ENCODE measurements at regions not wholly inside any gene's neighbourhood (a gene's known extent, or its start where the extent isn't known, plus 50 kb on each side); places are given as distances from the start of the nearest gene placed in this dataset.
"Not testable (repeated sequence)": the region's sequence is repeated elsewhere in the genome, so short reads cannot be mapped to it uniquely, and the experiment has no call there.

- FAIRE-seq (no peak), DNase-seq (ENCODE audit: insufficient read length, low spot score) (no peak)
Measured at GRCh38 chr4:63169836-63170235, 1239.4 kb downstream of the TECRL start.

- FAIRE-seq (no peak), DNase-seq (ENCODE audit: insufficient read length, low spot score) (no peak)
Measured at GRCh38 chr4:63155561-63155960, 1253.7 kb downstream of the TECRL start.

GRCh38 chr4:63123441-63123840 is 1285.8 kb downstream of the TECRL start:
- no peak for FAIRE-seq

GRCh38 chr4:63122955-63123354 is 1286.3 kb downstream of the TECRL start:
- DNase-seq (ENCODE audit: insufficient read length, low spot score) (no peak), FAIRE-seq (no peak)

More at GRCh38 chr4:63123441-63123840, 1285.8 kb downstream of the TECRL start:
- no peak for DNase-seq (ENCODE audit: insufficient read length, low spot score)

- FAIRE-seq (no peak), DNase-seq (ENCODE audit: insufficient read length, low spot score) (no peak)
Measured at GRCh38 chr4:63106600-63106999, 1302.7 kb downstream of the TECRL start.

GRCh38 chr4:63105839-63106238 is 1303.4 kb downstream of the TECRL start:
- FAIRE-seq (no peak), DNase-seq (ENCODE audit: insufficient read length, low spot score) (no peak)

GRCh38 chr4:63090641-63091040 is 1318.6 kb downstream of the TECRL start:
- FAIRE-seq (no peak), DNase-seq (ENCODE audit: insufficient read length, low spot score) (no peak)

GRCh38 chr4:63085091-63085490 is 1324.2 kb downstream of the TECRL start:
- FAIRE-seq (no peak), DNase-seq (ENCODE audit: insufficient read length, low spot score) (peak; percentile 0)

GRCh38 chr4:63080934-63081333 is 1328.3 kb downstream of the TECRL start:
- DNase-seq (ENCODE audit: insufficient read length, low spot score) (no peak), FAIRE-seq (no peak)

- DNase-seq (ENCODE audit: insufficient read length, low spot score) (no peak), FAIRE-seq (no peak)
Measured at GRCh38 chr4:63063760-63064159, 1345.5 kb downstream of the TECRL start.

GRCh38 chr4:63062891-63063290 is 1346.4 kb downstream of the TECRL start:
- FAIRE-seq; DNase-seq (ENCODE audit: insufficient read length, low spot score): not testable (repeated sequence)

- DNase-seq (ENCODE audit: insufficient read length, low spot score) (no peak), FAIRE-seq (no peak)
Measured at GRCh38 chr4:63049726-63050125, 1359.5 kb downstream of the TECRL start.

- FAIRE-seq, result no peak
- DNase-seq (ENCODE audit: insufficient read length, low spot score), result no peak
Measured at GRCh38 chr4:63049278-63049677, 1360.0 kb downstream of the TECRL start.

GRCh38 chr4:63036159-63036866 is 1372.9 kb downstream of the TECRL start:
- no peak for FAIRE-seq

GRCh38 chr4:63029380-63029779 is 1379.9 kb downstream of the TECRL start:
- DNase-seq (ENCODE audit: insufficient read length, low spot score) (no peak), FAIRE-seq (no peak)

More at GRCh38 chr4:63036159-63036866, 1372.9 kb downstream of the TECRL start:
- DNase-seq (ENCODE audit: insufficient read length, low spot score), result no peak

- no peak for DNase-seq (ENCODE audit: insufficient read length, low spot score)
- no peak for FAIRE-seq
Measured at GRCh38 chr4:63020661-63021060, 1388.6 kb downstream of the TECRL start.

- no peak for FAIRE-seq
- DNase-seq (ENCODE audit: insufficient read length, low spot score), result no peak
Measured at GRCh38 chr4:63017300-63017699, 1392.0 kb downstream of the TECRL start.

GRCh38 chr4:62970846-62971245 is 1438.4 kb downstream of the TECRL start:
- no peak for FAIRE-seq

GRCh38 chr4:62960415-62960814 is 1448.8 kb downstream of the TECRL start:
- DNase-seq (ENCODE audit: insufficient read length, low spot score), result no peak

More at GRCh38 chr4:62970846-62971245, 1438.4 kb downstream of the TECRL start:
- no peak for DNase-seq (ENCODE audit: insufficient read length, low spot score)

GRCh38 chr4:62953752-62954151 is 1455.5 kb downstream of the TECRL start:
- no peak for DNase-seq (ENCODE audit: insufficient read length, low spot score)
- FAIRE-seq, result no peak

More at GRCh38 chr4:62960415-62960814, 1448.8 kb downstream of the TECRL start:
- FAIRE-seq, result no peak

- FAIRE-seq (no peak), DNase-seq (ENCODE audit: insufficient read length, low spot score) (no peak)
Measured at GRCh38 chr4:62952366-62952765, 1456.9 kb downstream of the TECRL start.

- DNase-seq (ENCODE audit: insufficient read length, low spot score), result no peak
- no peak for FAIRE-seq
Measured at GRCh38 chr4:62948108-62948507, 1461.1 kb downstream of the TECRL start.

GRCh38 chr4:62940229-62940628 is 1469.0 kb downstream of the TECRL start:
- no peak for FAIRE-seq

More at GRCh38 chr4:62940229-62940628, 1469.0 kb downstream of the TECRL start:
- no peak for DNase-seq (ENCODE audit: insufficient read length, low spot score)
